NK-92 treated with Interleukin-12 subunit alpha and Interleukin-12 subunit beta, amount 100 ng/mL, for 24 hours (cell line): ENCODE measurements at regions not wholly inside any gene's neighbourhood (a gene's known extent, or its start where the extent isn't known, plus 50 kb on each side); places are given as distances from the start of the nearest gene placed in this dataset.

Source experiments
- DNase-seq: peaks from one replicate; lab custom pipeline; 2025; lab: John Stamatoyannopoulos, UW

GRCh38 chr10:29962166-29962850 lies 97.1 kb downstream of the JCAD start:
- DNase-seq: no peak

GRCh38 chr10:29961351-29961750 lies 98.0 kb downstream of the JCAD start:
- no peak for DNase-seq

DNA sequence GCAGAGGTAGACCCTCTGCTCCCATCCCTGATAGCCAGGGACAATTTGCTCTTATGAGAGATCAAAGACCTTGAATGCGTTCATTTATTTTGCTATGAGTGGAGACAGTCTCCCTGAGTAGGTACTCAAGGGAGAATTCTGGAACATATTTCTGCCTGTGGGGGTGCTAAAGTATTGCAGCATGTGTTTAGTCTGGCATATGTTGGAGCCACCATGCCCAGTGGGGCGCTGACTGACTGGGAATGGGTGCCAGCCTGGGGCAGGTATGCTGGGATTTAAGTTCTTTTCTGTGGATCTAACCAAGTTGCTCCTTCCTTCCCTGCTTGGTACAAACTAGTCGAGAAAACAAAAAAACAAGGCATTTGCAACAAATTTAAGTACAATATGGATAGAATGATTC lies 99.1 kb downstream of the JCAD start:
- DNase-seq: no peak

GRCh38 chr10:29959586-29959985 lies 99.8 kb downstream of the JCAD start:
- no peak for DNase-seq

- no peak for DNase-seq
Observed at GRCh38 chr10:29958440-29958839, 100.9 kb downstream of the JCAD start.

GRCh38 chr10:29957907-29958331 lies 101.5 kb downstream of the JCAD start:
- DNase-seq: no peak

GRCh38 chr10:29957236-29957635 lies 102.2 kb downstream of the JCAD start:
- no peak for DNase-seq

DNA sequence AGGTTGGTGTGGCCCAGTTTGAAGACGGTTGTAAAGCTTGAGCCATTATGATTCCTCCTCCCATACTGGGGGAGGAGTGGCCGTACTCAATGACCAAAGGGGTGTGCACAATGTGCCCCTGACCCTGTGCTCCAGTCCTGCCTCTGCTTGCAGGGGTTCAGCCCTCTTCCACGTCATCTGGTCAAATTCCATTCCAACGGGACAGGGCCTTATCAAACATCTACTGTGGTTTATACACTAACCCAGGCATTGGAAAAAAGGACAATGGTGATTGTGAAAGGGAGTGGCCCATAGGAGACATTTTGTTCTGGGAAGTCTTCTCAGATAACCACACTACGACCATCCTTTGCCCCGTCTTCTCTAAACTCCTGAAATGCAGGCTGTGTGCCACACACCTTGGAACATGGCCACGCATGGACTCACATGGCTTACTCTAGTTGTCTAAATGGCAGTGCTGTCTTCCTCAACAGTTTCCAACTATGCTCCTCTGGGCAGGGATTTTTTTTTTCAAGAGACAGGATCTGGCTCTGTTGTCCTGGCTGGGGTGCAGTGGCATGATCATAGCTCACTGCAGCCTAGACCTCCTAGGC lies 103.0 kb downstream of the JCAD start:
- no peak for DNase-seq

DNA sequence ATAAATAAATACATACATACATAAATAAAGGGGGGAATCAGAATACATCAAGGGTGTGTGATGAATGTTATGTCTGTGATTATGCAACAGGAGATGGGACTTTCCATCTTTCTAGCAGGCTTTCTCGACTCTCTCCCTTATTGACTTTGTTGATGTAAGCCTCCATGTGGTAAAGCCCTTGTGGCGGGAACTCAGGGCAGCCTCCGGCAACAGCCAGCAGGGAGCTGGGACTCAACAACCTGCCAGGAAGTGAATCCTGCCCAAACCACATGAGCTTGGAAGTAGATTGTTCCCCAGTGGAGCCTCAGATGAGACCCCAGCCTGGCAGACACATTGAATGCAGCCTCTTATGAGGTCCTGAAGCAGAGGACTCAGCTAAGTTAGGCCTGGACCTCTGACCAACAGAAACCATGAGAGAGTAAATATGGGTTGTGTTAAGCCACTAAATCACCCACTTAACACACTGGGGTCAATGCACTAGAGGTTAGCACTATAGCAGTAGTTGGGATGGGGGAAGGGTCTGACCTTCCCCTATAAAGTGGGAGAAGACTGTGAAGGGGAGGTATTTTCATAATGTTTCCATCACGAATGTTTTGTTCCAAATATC lies 104.0 kb downstream of the JCAD start:
- no peak for DNase-seq

- DNase-seq: no peak
Observed at GRCh38 chr10:29951441-29951931, 107.9 kb downstream of the JCAD start.

GRCh38 chr10:29950391-29950790 lies 109.0 kb downstream of the JCAD start:
- DNase-seq: no peak

GRCh38 chr10:29949411-29950011 lies 109.9 kb downstream of the JCAD start:
- no peak for DNase-seq

DNA sequence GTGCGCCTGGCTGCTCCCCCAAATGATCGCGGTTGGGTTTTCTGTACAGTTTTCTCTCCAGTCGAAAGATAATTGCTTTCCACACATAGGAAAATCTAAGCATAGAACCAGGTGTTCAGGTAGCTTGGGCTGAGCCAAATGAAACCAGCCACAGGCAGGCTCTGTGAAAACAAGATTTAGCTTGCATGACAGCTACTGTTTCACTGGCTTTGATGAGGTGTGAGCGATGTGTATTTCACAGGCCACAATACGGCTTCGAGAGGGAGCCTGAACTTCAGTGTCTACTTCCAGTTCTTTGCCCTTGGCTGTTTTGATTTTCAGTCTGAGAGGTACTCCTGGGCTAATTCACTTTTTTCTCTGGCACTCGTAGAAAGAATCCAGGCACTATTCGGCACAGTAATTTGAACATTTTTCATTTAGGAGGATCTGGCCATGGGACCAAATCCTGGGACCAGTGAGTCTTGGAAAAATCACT lies 110.5 kb downstream of the JCAD start:
- no peak for DNase-seq

DNA sequence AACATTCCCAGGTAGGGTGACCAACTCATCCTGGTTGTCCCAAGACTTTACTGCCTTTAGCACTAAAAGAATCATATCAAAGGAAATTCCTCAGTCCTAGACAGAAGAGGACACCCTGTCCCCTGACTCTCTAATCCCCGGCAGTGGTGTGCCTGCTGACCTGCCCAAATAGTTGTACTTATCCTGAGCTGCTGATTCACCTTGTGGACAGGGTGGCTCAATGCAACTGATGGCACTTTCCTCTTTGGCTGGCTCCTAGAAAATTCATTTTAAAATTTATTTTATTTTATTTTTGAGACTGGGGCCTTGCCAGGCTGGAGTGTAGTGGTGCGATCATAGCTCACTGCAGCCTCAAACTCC lies 111.7 kb downstream of the JCAD start:
- DNase-seq: no peak

GRCh38 chr10:29946953-29947700 lies 112.3 kb downstream of the JCAD start:
- no peak for DNase-seq

DNA sequence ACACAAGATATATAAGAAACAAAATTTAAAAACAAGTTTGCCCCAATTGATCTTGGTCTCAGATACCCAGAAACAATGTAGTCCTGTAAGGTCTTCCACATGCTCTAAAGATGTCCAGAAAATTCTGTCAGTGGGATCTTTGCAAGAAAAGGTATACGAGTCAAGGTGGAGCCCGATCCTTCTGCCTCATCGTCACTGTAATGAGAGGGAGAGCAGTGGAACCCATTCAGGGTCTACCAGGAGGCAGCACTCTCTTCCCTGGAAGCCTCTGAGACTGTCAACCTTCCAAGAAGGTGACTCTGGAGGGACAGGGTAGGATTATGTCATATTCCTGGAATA lies 112.8 kb downstream of the JCAD start:
- DNase-seq: no peak

GRCh38 chr10:29941476-29941875 lies 117.9 kb downstream of the JCAD start:
- no peak for DNase-seq

- no peak for DNase-seq
Observed at GRCh38 chr10:29932991-29933390, 126.4 kb downstream of the JCAD start.

DNA sequence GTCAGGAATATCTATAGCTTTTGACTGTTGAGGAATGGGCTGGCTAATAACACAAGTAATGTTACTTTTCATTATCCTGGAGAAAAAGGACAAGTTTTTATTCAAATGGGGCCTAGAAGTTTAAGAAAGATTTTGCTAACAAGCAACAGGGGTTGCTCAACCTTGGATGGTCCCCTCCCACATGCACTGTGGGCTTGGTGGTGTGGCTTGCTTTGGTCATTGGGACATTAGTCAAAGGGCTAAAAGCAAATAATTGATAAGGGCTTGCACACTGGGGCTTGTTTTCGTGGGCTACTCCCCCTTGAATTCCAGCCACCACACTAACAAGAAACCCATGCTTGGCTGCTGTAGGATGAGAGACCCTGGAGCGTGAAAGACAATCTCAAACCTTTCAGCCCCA lies 127.6 kb downstream of the JCAD start:
- no peak for DNase-seq

GRCh38 chr10:29929006-29929405 lies 130.4 kb downstream of the JCAD start:
- no peak for DNase-seq

- DNase-seq: no peak
Observed at GRCh38 chr10:29926693-29927048, 132.7 kb downstream of the JCAD start.
